SHP77 treated with DMSO at 0.1 percent for 48 hours (cell line): ENCODE measurements at regions not wholly inside any gene's neighbourhood (a gene's known extent, or its start where the extent isn't known, plus 50 kb on each side); places are given as distances from the start of the nearest gene placed in this dataset.

Experiments
- DNase-seq: peaks from one replicate; lab custom pipeline; 2025; lab: John Stamatoyannopoulos, UW

- DNase-seq: no peak
Measured at GRCh38 chr9:38286357-38286756, 106.1 kb upstream of the ALDH1B1 start.

GRCh38 chr9:38285236-38285635, 107.3 kb upstream of the ALDH1B1 start:
- no peak for DNase-seq

DNA sequence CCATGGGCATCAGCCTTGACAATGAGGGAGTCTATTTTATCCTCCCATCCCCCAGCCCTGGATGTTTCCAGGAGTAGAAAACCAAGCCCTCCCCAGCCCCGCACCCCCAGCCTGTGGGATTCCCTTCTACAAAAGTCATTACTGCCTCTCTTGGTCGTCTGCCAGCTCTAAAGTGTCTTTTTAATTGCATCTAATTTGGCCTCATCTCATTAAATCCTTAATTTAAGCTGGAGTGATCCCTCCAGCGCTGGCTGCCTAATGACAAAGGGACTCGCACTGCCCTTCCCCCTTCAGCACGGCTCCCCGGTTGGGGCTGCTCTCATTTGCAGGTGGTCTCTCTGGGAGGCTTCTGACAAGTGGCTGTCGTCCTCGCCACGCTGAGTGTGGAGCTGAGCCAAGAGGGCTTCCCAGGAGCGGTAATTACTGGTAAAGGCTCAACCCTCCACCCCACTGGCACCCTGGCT, 107.9 kb upstream of the ALDH1B1 start:
- DNase-seq: peak; percentile 5

- no peak for DNase-seq
Measured at GRCh38 chr9:38284039-38284575, 108.4 kb upstream of the ALDH1B1 start.

DNA sequence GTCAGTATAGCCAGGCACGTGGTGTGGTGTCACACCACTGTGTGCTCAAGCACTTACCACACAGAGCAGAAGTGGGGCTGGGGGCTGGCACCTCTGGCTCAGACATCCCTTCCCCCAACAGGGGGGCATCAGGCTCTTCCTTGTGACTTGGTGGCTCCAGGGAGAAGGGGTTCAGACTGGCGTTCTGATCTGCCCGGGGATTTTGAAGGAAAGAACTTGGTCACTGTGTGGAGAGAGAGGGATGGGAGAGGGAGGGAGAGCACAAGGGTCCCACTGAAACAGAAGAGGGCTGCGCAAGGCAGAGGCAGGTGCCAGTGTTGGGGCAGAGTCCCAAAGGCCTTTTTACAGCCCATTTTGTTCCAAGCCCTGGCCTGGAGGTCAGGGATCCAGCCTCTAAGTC, 109.7 kb upstream of the ALDH1B1 start:
- DNase-seq: no peak

DNA sequence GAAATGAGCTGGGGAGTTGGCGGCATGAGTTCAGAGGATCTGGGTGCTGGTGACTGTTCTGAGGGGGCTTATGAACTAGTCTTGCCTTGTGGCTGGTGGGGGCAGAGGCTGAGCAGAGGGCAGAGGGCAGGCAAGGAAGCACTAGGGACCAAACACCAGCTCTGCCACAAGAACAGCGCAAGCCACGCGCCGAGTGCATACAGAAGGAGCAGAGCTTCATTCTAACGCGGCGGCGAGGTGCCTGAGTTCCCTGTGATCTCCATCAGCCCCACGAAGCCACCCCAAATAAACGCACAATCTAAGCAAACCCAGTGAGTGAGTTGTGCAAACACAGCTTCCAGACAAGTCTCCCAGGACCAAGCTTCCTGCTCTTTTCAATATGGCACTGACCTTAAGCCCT, 110.6 kb upstream of the ALDH1B1 start:
- DNase-seq: no peak

GRCh38 chr9:38281196-38281595, 111.3 kb upstream of the ALDH1B1 start:
- DNase-seq: no peak

DNA sequence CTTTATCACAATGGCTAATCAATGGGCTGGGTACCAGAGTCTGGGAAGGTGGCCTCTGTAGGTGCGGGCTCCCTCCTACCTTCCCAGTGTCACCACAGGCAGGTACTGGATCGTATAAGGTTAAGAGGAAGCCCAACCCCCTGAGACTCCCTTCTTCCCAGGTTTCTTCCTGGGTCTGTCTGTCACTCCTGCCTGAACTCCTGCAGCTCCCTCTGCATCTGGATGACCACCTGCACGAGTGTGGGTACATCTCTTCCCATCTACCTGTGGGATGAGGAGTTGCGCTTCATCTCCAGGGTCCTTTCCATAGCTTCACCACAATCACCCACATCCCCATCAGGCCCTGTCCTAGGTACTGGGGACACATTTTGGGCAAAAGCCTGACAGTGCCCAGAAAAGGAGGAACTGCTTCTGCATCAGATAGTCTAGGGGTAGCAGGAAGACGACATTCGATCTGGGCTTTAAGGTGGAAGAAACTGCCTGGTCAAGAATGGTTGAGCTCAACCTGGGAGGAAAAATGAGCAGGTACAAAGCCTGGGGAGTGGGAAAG, 112.2 kb upstream of the ALDH1B1 start:
- no peak for DNase-seq

DNA sequence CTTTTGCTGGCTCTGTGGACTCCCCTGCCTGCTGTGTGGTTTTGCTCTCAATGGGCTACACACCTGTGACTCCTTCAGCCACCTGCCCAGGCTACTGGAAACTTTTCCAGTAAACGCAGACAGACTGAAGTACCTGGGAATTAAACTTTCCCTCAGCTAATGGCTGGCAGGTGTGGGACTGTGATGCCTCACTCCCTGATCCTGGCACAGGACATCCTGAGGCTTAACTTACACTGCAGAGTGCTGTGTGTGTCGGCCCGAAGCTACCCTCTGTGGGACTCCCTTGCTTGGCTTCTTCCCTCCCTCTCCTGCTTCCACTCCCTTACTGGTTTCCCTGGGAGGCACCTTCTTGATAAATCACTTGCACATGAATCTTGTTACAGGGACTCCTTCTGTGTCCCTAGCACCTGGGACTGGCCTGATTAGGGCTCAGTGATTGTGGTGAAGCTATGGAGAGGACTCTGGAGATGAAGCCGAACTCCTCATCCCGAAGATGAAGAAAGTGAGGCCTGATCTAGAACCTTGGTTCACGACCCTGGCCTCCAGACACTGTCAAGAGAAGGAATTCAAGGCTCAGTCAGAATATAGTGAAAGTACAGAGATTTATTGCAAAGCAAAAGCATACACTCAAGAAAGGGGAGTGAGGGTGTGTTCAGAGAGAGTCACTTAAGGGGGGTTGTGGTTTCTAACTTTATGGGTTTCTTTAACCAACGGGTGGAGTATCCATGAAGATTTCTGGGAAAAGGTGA, 113.4 kb upstream of the ALDH1B1 start:
- no peak for DNase-seq

DNA sequence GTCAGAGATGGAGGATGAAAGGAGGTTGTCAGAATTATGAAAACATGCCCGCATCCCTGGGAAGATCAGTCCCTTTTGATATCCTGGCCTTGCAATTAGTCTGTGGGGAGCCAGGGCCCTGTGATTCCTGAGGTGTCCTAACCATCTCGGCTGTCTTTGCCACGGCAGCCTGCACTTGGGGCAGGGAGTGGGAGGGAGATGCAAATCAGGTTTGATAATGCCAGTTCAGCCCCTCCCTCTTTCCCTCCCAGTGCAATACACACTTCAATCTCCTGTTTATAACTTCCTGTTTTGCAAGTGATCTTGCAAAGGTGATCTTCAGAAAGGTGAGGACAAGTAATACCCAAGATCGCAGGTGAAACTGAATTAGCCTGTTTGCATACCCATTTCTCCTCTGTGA, 114.0 kb upstream of the ALDH1B1 start:
- DNase-seq: no peak

GRCh38 chr9:38277601-38278200, 114.8 kb upstream of the ALDH1B1 start:
- no peak for DNase-seq

- DNase-seq: no peak
Measured at GRCh38 chr9:38276771-38277439, 115.6 kb upstream of the ALDH1B1 start.

DNA sequence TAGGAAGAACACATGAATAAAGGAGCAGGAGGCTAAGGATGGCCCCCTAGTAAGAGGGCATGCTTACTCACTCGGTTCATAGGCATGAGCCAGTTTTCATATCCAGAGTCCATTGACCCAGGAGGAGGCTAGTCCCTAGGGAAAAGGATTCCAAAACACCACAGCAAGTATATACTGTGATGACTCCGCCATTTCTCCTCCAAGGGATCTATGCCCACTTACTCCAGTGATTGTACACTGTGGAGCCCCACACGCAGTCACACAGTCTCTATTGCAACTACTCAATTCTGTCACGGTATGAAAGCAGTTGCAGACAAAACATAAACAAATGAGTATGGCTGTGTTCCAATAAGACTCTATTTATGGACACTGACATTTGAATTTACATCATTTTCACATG, 117.7 kb upstream of the ALDH1B1 start:
- no peak for DNase-seq

DNA sequence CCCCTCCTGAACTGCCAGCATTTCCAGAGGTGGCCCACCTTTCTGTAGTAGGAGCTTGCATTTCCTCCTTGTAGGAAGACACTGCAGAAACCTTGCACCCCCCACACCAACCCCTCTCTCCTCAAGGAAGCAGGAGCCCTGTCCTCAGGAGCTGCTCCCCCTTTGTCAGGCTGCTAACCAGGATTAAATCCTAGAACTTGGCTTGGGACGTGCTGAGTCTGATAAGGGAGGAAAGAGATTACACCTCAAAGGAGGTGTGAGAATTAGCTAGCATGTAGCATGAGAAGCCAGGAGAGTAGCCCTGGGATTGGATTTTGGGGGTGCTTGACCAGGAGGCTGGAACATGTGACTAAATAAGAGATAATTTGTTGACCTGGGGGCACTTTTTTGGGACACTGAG, 119.8 kb upstream of the ALDH1B1 start:
- DNase-seq: no peak

GRCh38 chr9:38271666-38272241, 120.7 kb upstream of the ALDH1B1 start:
- DNase-seq: no peak

DNA sequence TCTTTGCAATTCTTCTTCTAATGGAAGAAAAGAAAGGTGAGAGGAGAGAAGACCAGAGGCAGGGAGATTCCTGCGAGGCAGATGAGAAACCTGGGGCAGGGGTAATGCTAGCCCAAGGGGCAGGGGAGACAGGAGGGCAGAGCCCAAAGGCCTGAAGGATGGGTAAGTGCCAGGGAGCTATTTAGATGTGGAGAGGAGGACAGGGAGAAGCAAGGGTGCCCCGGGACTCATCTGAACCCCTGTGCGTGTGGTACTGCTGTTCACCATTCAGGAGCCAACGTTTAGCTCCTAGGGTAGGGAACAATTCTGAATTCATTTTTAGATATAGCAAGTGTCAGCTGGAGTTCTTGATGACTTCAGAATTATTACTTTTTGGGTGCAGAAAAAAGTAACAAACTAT, 122.7 kb upstream of the ALDH1B1 start:
- no peak for DNase-seq

DNA sequence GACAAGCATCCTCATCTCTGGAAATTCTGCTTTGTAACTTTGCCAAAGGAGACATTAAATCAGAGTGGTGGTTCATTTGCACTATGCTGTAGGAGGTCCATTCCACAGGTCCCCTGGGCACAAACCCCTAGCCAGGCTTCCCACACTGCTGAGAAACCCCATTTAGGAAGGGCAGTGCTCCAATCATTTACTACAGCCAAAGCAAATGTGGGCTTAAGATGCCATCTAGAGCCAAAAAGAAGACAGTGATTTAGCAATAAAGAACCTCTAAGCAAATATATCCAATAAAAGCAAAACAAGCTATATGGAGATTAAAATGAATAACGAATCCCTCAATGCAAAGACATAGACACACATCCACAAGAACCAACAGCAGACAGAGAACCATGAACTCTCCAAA, 129.0 kb upstream of the ALDH1B1 start:
- no peak for DNase-seq

DNA sequence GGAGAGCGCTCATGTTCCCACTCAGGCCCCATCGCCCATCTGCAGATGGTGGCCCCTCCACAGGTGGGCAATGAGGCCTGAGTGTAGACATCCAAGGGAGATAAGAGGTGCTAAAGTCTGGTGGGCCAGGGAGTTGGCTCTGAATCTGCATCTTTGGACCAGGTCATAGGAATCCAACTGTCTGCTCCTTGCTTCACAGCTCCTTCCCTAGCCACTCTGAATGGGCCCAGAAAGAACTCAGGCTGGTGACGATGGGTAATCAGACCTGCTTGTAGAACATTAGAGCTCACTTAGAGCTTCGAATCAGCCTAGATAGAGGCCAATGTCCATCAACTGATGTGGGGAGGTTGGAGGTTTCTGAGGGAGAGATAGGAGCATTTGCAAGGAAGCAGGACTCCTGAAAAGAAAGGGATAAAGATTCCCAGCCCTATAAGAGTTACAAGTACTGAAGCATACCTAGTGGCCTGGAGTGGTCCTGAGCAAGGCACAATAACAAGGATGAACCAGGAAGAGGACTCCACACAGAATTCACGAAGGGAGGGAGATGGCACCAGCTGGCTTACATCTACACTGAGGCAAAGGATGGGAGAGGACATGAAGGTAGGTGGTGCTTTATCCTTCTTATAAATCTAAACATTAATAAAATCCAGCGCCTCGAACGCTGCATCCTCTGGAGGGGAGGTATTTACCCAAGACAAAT, 132.8 kb upstream of the ALDH1B1 start:
- DNase-seq: no peak

DNA sequence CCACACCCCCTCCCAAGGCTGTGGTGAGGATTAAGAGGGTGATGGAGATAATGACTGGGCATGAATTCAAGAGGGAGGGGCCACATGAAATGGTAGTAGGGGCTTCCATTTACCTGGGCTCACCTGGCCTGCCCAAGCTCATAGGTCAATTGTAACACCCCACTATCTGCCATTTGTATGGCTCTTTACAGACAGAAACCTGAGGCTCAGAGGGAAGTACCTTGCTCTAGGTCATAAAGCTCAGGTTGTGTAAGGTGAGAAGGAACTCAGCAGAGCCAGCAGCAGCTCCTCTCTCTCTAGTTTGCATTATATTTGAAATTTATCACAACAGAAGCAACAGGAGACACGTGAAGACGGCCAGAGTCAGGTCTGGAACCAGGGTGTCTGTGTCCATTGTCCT, 133.4 kb upstream of the ALDH1B1 start:
- no peak for DNase-seq

- DNase-seq: no peak
Measured at GRCh38 chr9:38257626-38258215, 134.8 kb upstream of the ALDH1B1 start.

- no peak for DNase-seq
Measured at GRCh38 chr9:38256461-38256860, 136.0 kb upstream of the ALDH1B1 start.
